GM23338 (cell line): ENCODE measurements at regions not wholly inside any gene's neighbourhood (a gene's known extent, or its start where the extent isn't known, plus 50 kb on each side); places are given as distances from the start of the nearest gene placed in this dataset.

Experiments used
- ATAC-seq: fragments of 200-7000 bp; cut with Tn5 transposase; 3 replicates; pipeline ENCODE4 v1.9.1; 2020
- DNase-seq: peaks from one replicate; pipeline ENCODE4 v3.0.0-alpha.2; 2015; ENCODE audit warnings: low spot score
- H2AFZ ChIP-seq: fragments of 200-600 bp; sonication (generic); 2 replicates; pipeline ENCODE4 v1.8.0; 2016; ENCODE audit warnings: antibody characterized with exemption, mild to moderate bottlenecking, moderate library complexity
- H3F3A ChIP-seq: fragments of 200-600 bp; sonication (generic); replicated peaks from 2 replicates; pipeline ENCODE4 v1.8.0; 2017; ENCODE audit warnings: antibody characterized with exemption, mixed run types, low read depth
- H3K27ac ChIP-seq: fragments of 200-600 bp; sonication (generic); 2 replicates; pipeline ENCODE4 v1.6.1; 2016; ENCODE audit warnings: low read depth
- H3K27me3 ChIP-seq: fragments of 200-600 bp; sonication (generic); 2 replicates; pipeline ENCODE4 v1.8.0; 2016; ENCODE audit warnings: mild to moderate bottlenecking, mixed run types, moderate library complexity; ENCODE audit not compliant: insufficient read depth
- H3K36me3 ChIP-seq: fragments of 200-600 bp; sonication (generic); 2 replicates; pipeline ENCODE4 v1.8.0; 2016; ENCODE audit warnings: mild to moderate bottlenecking; ENCODE audit not compliant: insufficient read depth
- H3K4me1 ChIP-seq: fragments of 200-600 bp; sonication (generic); 2 replicates; pipeline ENCODE4 v1.8.0; 2016; ENCODE audit warnings: mild to moderate bottlenecking, moderate library complexity; ENCODE audit not compliant: insufficient read depth
- H3K4me2 ChIP-seq: fragments of 200-600 bp; sonication (generic); 2 replicates; pipeline ENCODE4 v1.7.1; 2017; ENCODE audit warnings: mixed run types
- H3K4me3 ChIP-seq: fragments of 200-600 bp; sonication (generic); 2 replicates; pipeline ENCODE4 v1.6.1; 2016; ENCODE audit warnings: mixed run types
- H3K79me2 ChIP-seq: fragments of 200-600 bp; sonication (generic); replicated peaks from 2 replicates; pipeline ENCODE4 v1.8.0; 2017; ENCODE audit warnings: mild to moderate bottlenecking; ENCODE audit not compliant: insufficient read depth
- H3K9me2 ChIP-seq: fragments of 200-600 bp; sonication (generic); 2 replicates; pipeline ENCODE4 v1.8.0; 2017; ENCODE audit not compliant: insufficient read depth
- H4K20me1 ChIP-seq: fragments of 200-600 bp; sonication (generic); replicated peaks from 2 replicates; pipeline ENCODE4 v1.8.0; 2017; ENCODE audit warnings: mild to moderate bottlenecking; ENCODE audit not compliant: insufficient read depth
- H3K27ac Mint-ChIP-seq: 2 replicates; pipeline ENCODE4 v1.8.0; 2020; ENCODE audit warnings: inconsistent platforms, mild to moderate bottlenecking, moderate library complexity, mixed read lengths
- H3K27me3 Mint-ChIP-seq: 3 replicates; pipeline ENCODE4 v1.8.0; 2022; ENCODE audit warnings: low read depth, mild to moderate bottlenecking, moderate library complexity, mixed read lengths, inconsistent platforms; ENCODE audit not compliant: insufficient read depth, poor library complexity
- H3K36me3 Mint-ChIP-seq: 3 replicates; pipeline ENCODE4 v1.8.0; 2021; ENCODE audit warnings: low read depth, mild to moderate bottlenecking, inconsistent platforms, moderate library complexity, mixed read lengths
- H3K4me1 Mint-ChIP-seq: 3 replicates; pipeline ENCODE4 v1.8.0; 2020; ENCODE audit warnings: mild to moderate bottlenecking, inconsistent platforms, mixed read lengths
- H3K4me3 Mint-ChIP-seq: 3 replicates; pipeline ENCODE4 v1.8.0; 2021; ENCODE audit warnings: moderate library complexity, mild to moderate bottlenecking, inconsistent platforms, mixed read lengths
- H3K9me3 Mint-ChIP-seq: 3 replicates; pipeline ENCODE4 v1.8.0; 2020; ENCODE audit warnings: moderate library complexity, mild to moderate bottlenecking, inconsistent platforms, mixed read lengths
- CREB1 ChIP-seq: fragments of 250-450 bp; sonication (Bioruptor Pico); IDR thresholded peaks from 2 replicates; pipeline ENCODE4 v1.5.0; 2020; ENCODE audit warnings: low read depth, mild to moderate bottlenecking, moderate library complexity
- ETS1 ChIP-seq: IDR thresholded peaks from 2 replicates; pipeline ENCODE4 v1.6.1; 2016; ENCODE audit warnings: antibody characterized with exemption
- EZH2 ChIP-seq: fragments of 200-600 bp; sonication (generic); IDR thresholded peaks from one replicate; pipeline ENCODE4 v1.8.0; 2017; ENCODE audit warnings: antibody characterized with exemption, mild to moderate bottlenecking, low read depth; ENCODE audit not compliant: unreplicated experiment
- EZH2phosphoT487 ChIP-seq: fragments of 200-600 bp; sonication (generic); IDR thresholded peaks from one replicate; pipeline ENCODE4 v1.8.1; 2018; ENCODE audit warnings: antibody characterized with exemption; ENCODE audit not compliant: unreplicated experiment
- JUNB ChIP-seq: IDR thresholded peaks from one replicate; pipeline ENCODE4 v1.6.1; 2016; ENCODE audit warnings: antibody characterized with exemption; ENCODE audit not compliant: unreplicated experiment
- REST ChIP-seq: IDR thresholded peaks from one replicate; pipeline ENCODE4 v1.6.1; 2018; ENCODE audit warnings: antibody characterized with exemption; ENCODE audit not compliant: unreplicated experiment
- ZNF114 ChIP-seq: fragments of 250-450 bp; sonication (Bioruptor Pico); IDR thresholded peaks from 2 replicates; pipeline ENCODE4 v1.5.0; 2020; ENCODE audit warnings: mild to moderate bottlenecking, moderate library complexity
- ZNF331 ChIP-seq: fragments of 250-450 bp; sonication (Bioruptor Pico); IDR thresholded peaks from 2 replicates; pipeline ENCODE4 v1.5.0; 2020; ENCODE audit warnings: low read depth, mild to moderate bottlenecking, moderate library complexity
- ZNF462 ChIP-seq: fragments of 250-450 bp; sonication (Bioruptor Pico); IDR thresholded peaks from 2 replicates; pipeline ENCODE4 v1.5.0; 2020; ENCODE audit warnings: mild to moderate bottlenecking, moderate library complexity

- TF ChIP-seq EZH2 = no peak
Measured at GRCh38 chr14:97415907-97416306, 618.7 kb downstream of the VRK1 start (continued).

GRCh38 chr14:97416550-97416949 lies 619.4 kb downstream of the VRK1 start:
- peaks cover 49% of the 10 kb centered on the region for H3K4me1 ChIP-seq
- Mint-ChIP-seq H3K36me3 (no peaks in the 10 kb centered on the region), H3K9me3 (no peaks in the 10 kb centered on the region), H3K4me3 (no peak overlapping the region), H3K27me3 (peaks cover 2% of the 10 kb centered on the region), H3K4me1 (peaks cover 41% of the 10 kb centered on the region), H3K27ac (no peak overlapping the region)
- H3K9me2 ChIP-seq = no peaks in the 10 kb centered on the region
- no peak for DNase-seq
- no peaks in the 10 kb centered on the region for H3K36me3 ChIP-seq
- no peak for ATAC-seq
- H2AFZ ChIP-seq = peak overlapping the region; percentile 77; the same call in 1 of the 2 replicates
- no peak overlapping the region for H3K4me3 ChIP-seq
- H3F3A ChIP-seq = peaks cover 13% of the 10 kb centered on the region; the same call in 1 of the 2 replicates
- TF ChIP-seq REST = no peak
- TF ChIP-seq JUNB = no peak
- no peak for TF ChIP-seq ZNF462 (CRISPR knock-in tag)
- TF ChIP-seq CREB1 (CRISPR knock-in tag) = no peak
- no peak for TF ChIP-seq EZH2phosphoT487
- no peak for TF ChIP-seq ZNF114 (CRISPR knock-in tag)
- TF ChIP-seq EZH2 = no peak
- TF ChIP-seq ETS1 = no peak
- TF ChIP-seq ZNF331 (CRISPR knock-in tag) = no peak
- H4K20me1 ChIP-seq = no peaks in the 10 kb centered on the region
- H3K4me2 ChIP-seq = peak overlapping the region; percentile 80; the same call in 1 of the 2 replicates
- no peak overlapping the region for H3K27ac ChIP-seq
- H3K27me3 ChIP-seq = peaks cover 3% of the 10 kb centered on the region; the same call in 1 of the 2 replicates
- no peaks in the 10 kb centered on the region for H3K79me2 ChIP-seq
